ENCODE measurements at regions not wholly inside any gene's neighbourhood (a gene's known extent, or its start where the extent isn't known, plus 50 kb on each side); places are given as distances from the start of the nearest gene placed in this dataset.
A peak's percentile ranks its signal among the peaks of the same experiment; 100 is the strongest.
"Not testable (repeated sequence)": the region's sequence is repeated elsewhere in the genome, so short reads cannot be mapped to it uniquely, and the experiment has no call there.

GRCh38 chr21:32823296-32823695 is 51.7 kb upstream of the PAXBP1 start:
- DNase-seq; H3K9me3 ChIP-seq; H3K36me3 ChIP-seq (ENCODE audit: low read depth, missing control alignments); H3K27ac ChIP-seq; H3K4me3 ChIP-seq; H3K27me3 ChIP-seq; intact Hi-C loops (cut with DNase I; ENCODE audit: low total_unique reads); H3K4me1 ChIP-seq: not testable (repeated sequence)
- WGBS, 2 donors, result 77 to 89% methylated on average over 1 of the region's 1 CpG

DNA sequence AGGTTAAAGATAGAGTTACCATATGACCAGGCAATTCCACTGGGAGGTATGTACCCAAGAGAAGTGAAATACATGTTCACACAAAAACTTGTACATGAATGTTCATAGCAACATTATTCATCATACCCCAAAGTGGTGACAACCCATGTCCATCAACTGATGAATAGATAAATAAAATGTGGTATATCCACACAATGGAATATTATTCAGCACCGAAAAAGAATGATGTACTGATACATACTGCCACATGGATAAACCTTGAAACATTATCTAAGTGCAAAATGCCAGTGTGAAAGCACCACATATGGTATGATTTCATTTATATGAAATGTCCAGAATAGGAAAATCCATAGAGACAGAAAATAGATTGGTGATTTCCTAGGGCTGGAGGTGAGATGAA is 53.4 kb upstream of the PAXBP1 start:
- 89 to 92% methylated on average over 1 of the region's 1 CpG for WGBS, 2 donors
- Histone ChIP-seq H3K27me3 (no peaks in the 10 kb centered on the region), H3K27ac (no peak overlapping the region), H3K36me3 (ENCODE audit: low read depth, missing control alignments) (no peaks in the 10 kb centered on the region), H3K9me3 (no peaks in the 10 kb centered on the region), H3K4me1 (no peaks in the 10 kb centered on the region), H3K4me3 (no peak overlapping the region)
- no peak for TF ChIP-seq POLR2A (IDR thresholded peaks at IDR 0.05)
- TF ChIP-seq CTCF (IDR thresholded peaks at IDR 0.05), result no peak
- intact Hi-C loops (cut with DNase I; ENCODE audit: low total_unique reads), result no loop called here
- no peak for DNase-seq

DNA sequence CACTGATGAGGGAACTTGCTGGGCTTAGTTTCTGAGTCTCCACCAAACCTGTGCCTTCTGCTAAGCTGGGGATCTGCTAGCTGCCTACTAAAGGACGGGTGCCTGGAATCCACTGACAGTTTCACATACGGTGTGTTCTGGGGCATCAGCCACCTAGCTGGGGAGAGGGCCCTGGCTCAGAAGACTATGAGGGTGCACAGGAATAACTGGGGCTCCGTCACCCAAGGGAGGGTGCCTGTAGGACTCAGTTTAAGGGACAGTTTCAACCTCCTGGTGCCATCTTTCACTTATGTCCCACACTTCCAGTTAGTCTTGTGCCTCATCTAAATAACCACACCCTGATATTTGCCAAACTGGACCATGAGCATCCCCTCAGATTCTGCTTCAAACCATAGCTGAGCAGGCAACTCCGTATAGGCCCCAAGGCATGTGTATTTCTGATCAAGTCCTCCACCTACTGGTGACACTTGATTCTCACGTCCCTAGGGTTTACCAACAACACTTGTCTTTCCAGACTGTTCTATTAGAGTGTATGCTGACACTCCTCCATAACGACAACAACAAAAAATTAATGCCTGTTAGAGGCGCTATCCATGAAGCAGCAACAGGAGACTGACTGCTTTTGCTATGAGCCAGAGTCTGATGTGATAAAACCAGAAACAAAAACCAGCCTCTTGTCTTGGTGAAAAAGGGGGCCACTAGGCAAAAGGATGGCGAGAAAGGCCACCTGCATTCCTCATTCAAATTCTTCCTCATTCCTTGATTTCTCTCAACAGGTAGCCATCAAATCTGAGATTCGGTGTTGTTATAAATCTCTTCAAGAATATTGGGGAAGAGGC is 55.0 kb upstream of the PAXBP1 start:
- H3K27me3 ChIP-seq, result no peaks in the 10 kb centered on the region
- no peaks in the 10 kb centered on the region for H3K9me3 ChIP-seq
- H3K4me1 ChIP-seq, result no peaks in the 10 kb centered on the region
- no peak overlapping the region for H3K27ac ChIP-seq
- WGBS, 2 donors, result 51 to 65% methylated on average over 9 of the region's 9 CpGs
- intact Hi-C loops (cut with DNase I; ENCODE audit: low total_unique reads), result no loop called here
- peak; percentile 71 for DNase-seq
- TF ChIP-seq CTCF (IDR thresholded peaks at IDR 0.05) (peak in 2 of 3 experiments; percentile 31 to 66), POLR2A (IDR thresholded peaks at IDR 0.05) (no peak)
- H3K36me3 ChIP-seq (ENCODE audit: low read depth, missing control alignments), result no peaks in the 10 kb centered on the region
- no peak overlapping the region for H3K4me3 ChIP-seq

GRCh38 chr21:32828908-32829307 is 57.4 kb upstream of the PAXBP1 start:
- Histone ChIP-seq H3K36me3 (ENCODE audit: low read depth, missing control alignments) (no peaks in the 10 kb centered on the region), H3K9me3 (no peaks in the 10 kb centered on the region), H3K4me3 (no peak overlapping the region), H3K27ac (no peak overlapping the region), H3K27me3 (no peaks in the 10 kb centered on the region), H3K4me1 (no peaks in the 10 kb centered on the region)
- intact Hi-C loops (cut with DNase I; ENCODE audit: low total_unique reads), result no loop called here
- no peak for TF ChIP-seq POLR2A (IDR thresholded peaks at IDR 0.05)
- no peak for TF ChIP-seq CTCF (IDR thresholded peaks at IDR 0.05)
- 86 to 88% methylated on average over 4 of the region's 4 CpGs for WGBS, 2 donors
- no peak for DNase-seq

- no peak overlapping the region for H3K27ac ChIP-seq
- no peaks in the 10 kb centered on the region for H3K4me1 ChIP-seq
- DNase-seq, result no peak
- H3K9me3 ChIP-seq, result no peaks in the 10 kb centered on the region
- no peaks in the 10 kb centered on the region for H3K36me3 ChIP-seq (ENCODE audit: low read depth, missing control alignments)
- WGBS, 2 donors, result 93% methylated on average over 2 of the region's 2 CpGs
- H3K4me3 ChIP-seq, result no peak overlapping the region
- TF ChIP-seq CTCF (IDR thresholded peaks at IDR 0.05) (no peak), POLR2A (IDR thresholded peaks at IDR 0.05) (no peak)
- intact Hi-C loops (cut with DNase I; ENCODE audit: low total_unique reads), result no loop called here
- H3K27me3 ChIP-seq, result no peaks in the 10 kb centered on the region
Measured at GRCh38 chr21:32829504-32829903, 57.9 kb upstream of the PAXBP1 start.

GRCh38 chr21:32831779-32832178 is 60.2 kb upstream of the PAXBP1 start:
- DNase-seq; H3K36me3 ChIP-seq (ENCODE audit: low read depth, missing control alignments); H3K4me1 ChIP-seq; intact Hi-C loops (cut with DNase I; ENCODE audit: low total_unique reads); H3K9me3 ChIP-seq; H3K27ac ChIP-seq; H3K4me3 ChIP-seq; H3K27me3 ChIP-seq: not testable (repeated sequence)
- WGBS, 2 donors, result 93 to 97% methylated on average over 10 of the region's 10 CpGs
